GM10248 (cell line): ENCODE measurements at regions not wholly inside any gene's neighbourhood (a gene's known extent, or its start where the extent isn't known, plus 50 kb on each side); places are given as distances from the start of the nearest gene placed in this dataset.

Experiments used
- CTCF ChIA-PET: fragments of 300-600 bp; sonication (Branson Sonifier 250); formaldehyde crosslinking; extraction: SDS; loops from one replicate; lab custom pipeline; 2021; ENCODE audit warnings: antibody characterized with exemption; lab: Yijun Ruan, JAX
- POLR2A ChIA-PET: fragments of 350-650 bp; sonication (Branson Sonifier 250); formaldehyde crosslinking; extraction: SDS; loops from one replicate; lab custom pipeline; 2020; ENCODE audit warnings: antibody characterized with exemption; lab: Yijun Ruan, JAX
- DNase-seq: peaks from one replicate; pipeline ENCODE4 v3.0.0; 2012; ENCODE audit errors: extremely low spot score
- TF ChIP-seq, protein P1 (sequence below): IDR thresholded peaks from 2 replicates; pipeline ENCODE4 v1.5.1; 2012; ENCODE audit warnings: mild to moderate bottlenecking, low read depth; ENCODE audit errors: extremely low read depth, missing control alignments, control extremely low read depth

DNA sequence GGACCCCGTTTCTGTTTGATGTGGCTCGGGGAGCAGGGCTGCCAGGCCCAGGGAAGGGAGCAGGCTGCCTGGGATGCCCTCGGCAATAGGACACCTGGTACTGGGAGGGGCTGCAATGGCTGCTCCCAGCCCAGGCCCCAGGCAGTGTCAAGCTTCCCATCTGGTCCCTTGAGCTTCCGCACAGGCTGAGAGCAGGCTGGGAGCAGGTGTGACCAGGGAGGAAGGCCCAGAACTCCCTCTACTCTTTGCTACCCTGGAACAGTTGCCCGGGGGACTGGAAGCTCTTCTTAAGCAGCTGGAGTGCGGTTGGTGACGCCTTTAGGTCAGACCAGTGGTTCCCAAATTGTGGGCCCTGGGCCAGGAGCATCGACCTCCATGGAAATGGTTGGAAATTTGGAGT lies 186.9 kb downstream of the GADD45G start:
- DNase-seq, result no peak
- POLR2A ChIA-PET, result no interaction called here
- TF ChIP-seq, protein P1, sequence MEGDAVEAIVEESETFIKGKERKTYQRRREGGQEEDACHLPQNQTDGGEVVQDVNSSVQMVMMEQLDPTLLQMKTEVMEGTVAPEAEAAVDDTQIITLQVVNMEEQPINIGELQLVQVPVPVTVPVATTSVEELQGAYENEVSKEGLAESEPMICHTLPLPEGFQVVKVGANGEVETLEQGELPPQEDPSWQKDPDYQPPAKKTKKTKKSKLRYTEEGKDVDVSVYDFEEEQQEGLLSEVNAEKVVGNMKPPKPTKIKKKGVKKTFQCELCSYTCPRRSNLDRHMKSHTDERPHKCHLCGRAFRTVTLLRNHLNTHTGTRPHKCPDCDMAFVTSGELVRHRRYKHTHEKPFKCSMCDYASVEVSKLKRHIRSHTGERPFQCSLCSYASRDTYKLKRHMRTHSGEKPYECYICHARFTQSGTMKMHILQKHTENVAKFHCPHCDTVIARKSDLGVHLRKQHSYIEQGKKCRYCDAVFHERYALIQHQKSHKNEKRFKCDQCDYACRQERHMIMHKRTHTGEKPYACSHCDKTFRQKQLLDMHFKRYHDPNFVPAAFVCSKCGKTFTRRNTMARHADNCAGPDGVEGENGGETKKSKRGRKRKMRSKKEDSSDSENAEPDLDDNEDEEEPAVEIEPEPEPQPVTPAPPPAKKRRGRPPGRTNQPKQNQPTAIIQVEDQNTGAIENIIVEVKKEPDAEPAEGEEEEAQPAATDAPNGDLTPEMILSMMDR, result no peak
- CTCF ChIA-PET, result interaction anchor here (1.3 kb wide), 1 partner anchor 8 kb away, joined by 5 read pairs; no protein-coding TSS in a partner anchor

DNA sequence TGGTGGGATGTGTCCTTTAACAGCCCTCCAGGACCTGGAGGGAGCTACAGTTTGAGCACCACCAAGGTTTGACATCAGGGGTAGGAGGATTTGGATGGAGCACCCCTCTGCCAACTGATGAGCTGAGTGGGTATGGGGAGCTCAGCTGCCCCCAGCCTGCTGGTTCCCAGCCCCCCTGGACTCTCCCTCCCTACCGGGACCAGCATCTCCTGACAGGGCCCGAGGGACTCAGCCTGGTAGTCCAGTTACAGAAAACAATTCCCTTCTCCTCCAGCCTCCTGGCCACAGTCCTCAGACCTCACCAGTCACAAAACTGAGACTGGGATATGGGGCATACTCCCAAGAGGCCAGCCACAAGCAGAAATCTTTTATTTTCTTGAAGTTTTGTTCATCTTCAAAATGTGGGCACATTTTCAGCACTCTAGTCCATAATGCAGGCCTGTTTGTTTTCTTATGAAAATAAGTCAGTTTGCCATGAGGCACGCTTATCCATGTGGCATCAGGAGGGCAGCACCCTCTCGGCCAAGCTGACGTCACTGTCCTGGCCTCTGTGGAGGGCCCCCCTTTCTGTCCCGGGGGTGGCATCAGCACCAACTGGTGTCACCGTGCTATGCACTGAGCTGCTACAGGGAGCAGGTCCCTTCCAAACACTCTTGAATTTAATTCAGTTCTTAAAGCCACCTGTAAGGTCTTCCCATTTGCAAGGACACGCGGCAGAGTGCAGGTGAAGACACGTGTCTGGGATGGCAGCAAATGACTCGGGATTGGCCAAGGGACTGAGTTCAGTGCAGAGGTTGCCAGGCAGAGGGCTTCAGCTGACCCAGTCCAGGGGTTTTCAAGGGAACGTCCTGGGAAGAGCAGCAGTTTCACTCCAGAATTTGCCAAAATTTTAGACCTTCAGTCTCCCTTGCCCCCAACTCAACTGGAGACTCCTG lies 187.6 kb downstream of the GADD45G start:
- CTCF ChIA-PET, result interaction anchor here (1.3 to 1.4 kb wide), 2 partner anchors 9 to 194 kb away, joined by 5 read pairs; no protein-coding TSS in a partner anchor
- POLR2A ChIA-PET, result no interaction called here
- no peak for DNase-seq
- TF ChIP-seq, protein P1, result no peak

DNA sequence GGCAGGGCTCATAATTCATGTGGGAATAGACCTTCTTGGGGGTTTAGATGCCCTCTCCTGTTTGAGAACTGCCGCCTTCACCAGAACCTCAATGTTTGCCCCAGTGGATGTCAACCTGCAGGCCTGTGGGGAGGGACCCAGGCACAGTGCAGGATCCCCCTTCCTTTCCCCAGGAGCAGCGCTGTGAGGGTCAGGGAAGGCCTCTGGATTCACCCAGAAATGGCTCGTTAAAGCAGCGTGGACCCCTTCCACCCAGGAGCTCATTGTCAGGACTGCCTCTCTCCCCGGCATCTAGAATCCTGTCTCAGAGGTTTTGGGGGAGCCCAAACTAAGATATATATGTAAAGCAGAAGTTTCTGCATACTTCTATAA lies 188.3 kb downstream of the GADD45G start:
- POLR2A ChIA-PET, result no interaction called here
- TF ChIP-seq, protein P1, result no peak
- CTCF ChIA-PET, result interaction anchor here (1.4 kb wide), 1 partner anchor 195 kb away, joined by 5 read pairs; no protein-coding TSS in a partner anchor
- DNase-seq, result no peak

DNA sequence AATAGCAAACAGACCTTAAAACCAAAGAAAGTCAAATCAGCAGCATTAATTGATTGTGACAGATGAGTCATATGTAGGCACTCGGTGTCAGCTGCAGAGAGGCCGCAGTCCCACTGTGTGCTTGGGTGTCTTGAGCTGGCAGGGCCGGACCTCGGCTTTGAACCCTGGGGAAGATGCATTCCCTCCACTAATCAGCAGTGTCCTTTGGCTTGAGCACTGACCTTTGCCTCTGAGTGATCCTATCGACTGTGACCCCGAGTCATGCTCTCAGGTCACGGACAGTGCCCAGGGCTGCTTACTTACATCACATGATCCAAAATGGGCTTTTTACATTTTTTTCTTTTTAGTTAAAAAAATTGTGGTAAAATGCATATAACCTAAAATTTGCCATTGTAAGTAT lies 188.7 kb downstream of the GADD45G start:
- POLR2A ChIA-PET, result no interaction called here
- no peak for DNase-seq
- CTCF ChIA-PET, result interaction anchor here (1.4 kb wide), 1 partner anchor 196 kb away, joined by 5 read pairs; no protein-coding TSS in a partner anchor
- TF ChIP-seq, protein P1, result no peak

DNA sequence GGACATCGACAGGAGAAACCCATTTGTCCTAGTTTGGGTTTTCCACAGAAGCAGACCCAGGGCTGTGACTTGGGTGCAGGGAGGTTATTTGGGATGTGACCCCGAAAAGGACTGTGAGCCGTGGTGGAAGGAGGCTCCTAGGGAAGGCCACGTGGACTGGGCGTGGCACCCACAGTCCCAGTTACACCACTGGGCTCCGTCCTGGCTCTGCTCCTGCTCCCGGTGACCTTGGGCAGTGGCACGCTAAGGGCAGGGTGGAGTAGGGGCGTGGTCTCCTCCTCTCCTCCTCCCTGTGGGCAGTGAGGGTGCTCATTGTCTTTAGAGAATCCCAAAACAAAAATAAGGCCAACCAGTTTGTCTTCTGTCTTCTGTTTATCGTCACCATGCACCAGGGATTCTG lies 190.1 kb downstream of the GADD45G start:
- ChIA-PET CTCF (no interaction called here), POLR2A (no interaction called here)
- DNase-seq, result no peak
- TF ChIP-seq, protein P1, result no peak

DNA sequence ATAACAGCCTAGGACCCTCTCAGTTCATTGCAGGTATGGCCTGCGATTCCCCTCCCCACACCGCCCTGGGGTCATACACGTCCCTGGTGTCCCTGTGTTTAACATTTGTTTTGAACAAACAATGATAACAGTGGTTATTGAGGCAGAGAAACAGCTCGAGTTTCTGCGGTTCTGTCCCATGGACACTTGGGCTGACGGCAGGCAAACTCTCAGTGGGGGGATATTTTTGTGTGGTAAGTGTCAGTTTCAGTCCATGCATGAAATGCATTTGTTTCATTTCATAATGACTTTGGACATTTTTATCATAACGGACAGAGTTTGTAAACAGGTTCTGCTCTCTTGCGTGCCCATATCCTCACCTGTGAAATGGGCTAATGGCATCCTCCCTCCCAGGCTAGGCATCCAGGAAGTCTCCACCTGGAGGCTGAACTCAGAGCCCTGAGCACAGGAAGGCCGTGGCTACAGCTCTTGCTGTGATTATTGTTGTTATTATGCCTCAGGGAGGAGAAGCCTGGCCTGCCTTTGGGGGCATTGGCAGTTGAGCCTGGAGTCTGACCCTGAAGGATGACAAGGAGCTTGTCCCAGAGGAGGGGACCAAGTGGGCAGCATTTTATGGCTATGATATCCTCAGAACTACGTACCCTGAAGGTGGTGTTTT lies 190.9 kb downstream of the GADD45G start:
- TF ChIP-seq, protein P1, result no peak
- POLR2A ChIA-PET, result interaction anchor here (0.6 kb wide), 1 partner anchor 196 kb away, joined by 5 read pairs; no protein-coding TSS in a partner anchor
- CTCF ChIA-PET, result interaction anchor here (2.2 kb wide), 1 partner anchor 10 kb away, joined by 9 read pairs; no protein-coding TSS in a partner anchor
- no peak for DNase-seq
